Astrocyte (in vitro differentiated cells and primary cell): ENCODE measurements at regions not wholly inside any gene's neighbourhood (a gene's known extent, or its start where the extent isn't known, plus 50 kb on each side); places are given as distances from the start of the nearest gene placed in this dataset.

ENCODE experiments used
- EZH2 ChIP-seq: IDR thresholded peaks from 2 replicates; pipeline ENCODE4 v1.6.1; 2012; ENCODE audit warnings: mild to moderate bottlenecking, low read length, inconsistent platforms; ENCODE audit not compliant: insufficient read depth
- TF ChIP-seq, protein P1 (sequence below): IDR thresholded peaks from 2 replicates; pipeline ENCODE4 v1.5.1; 2011; ENCODE audit warnings: low read depth, mild to moderate bottlenecking, inconsistent platforms, low read length, moderate library complexity; ENCODE audit not compliant: insufficient read depth

DNA sequence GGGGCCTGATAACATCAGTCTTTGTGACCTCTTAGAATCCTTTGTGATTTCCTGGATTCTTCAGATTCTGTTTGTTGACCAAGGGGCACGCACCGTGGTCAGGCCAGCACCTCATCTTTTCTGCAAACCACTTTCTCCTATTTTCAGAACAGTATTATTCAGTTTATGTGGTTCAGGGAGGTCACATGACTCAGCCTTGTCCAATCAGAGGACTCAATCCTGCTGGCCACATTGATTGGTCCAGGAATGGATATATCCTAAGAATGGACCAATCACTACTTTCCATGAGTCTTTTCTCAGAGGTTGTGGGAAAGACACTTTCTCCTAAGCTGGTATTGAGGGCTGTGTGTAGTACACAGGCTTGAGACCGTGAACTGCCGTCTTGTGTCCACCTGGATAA lies 123.1 kb upstream of the EEF2KMT start:
- TF ChIP-seq EZH2: no peak
- TF ChIP-seq, protein P1, sequence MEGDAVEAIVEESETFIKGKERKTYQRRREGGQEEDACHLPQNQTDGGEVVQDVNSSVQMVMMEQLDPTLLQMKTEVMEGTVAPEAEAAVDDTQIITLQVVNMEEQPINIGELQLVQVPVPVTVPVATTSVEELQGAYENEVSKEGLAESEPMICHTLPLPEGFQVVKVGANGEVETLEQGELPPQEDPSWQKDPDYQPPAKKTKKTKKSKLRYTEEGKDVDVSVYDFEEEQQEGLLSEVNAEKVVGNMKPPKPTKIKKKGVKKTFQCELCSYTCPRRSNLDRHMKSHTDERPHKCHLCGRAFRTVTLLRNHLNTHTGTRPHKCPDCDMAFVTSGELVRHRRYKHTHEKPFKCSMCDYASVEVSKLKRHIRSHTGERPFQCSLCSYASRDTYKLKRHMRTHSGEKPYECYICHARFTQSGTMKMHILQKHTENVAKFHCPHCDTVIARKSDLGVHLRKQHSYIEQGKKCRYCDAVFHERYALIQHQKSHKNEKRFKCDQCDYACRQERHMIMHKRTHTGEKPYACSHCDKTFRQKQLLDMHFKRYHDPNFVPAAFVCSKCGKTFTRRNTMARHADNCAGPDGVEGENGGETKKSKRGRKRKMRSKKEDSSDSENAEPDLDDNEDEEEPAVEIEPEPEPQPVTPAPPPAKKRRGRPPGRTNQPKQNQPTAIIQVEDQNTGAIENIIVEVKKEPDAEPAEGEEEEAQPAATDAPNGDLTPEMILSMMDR: no peak
